ENCODE measurements at regions not wholly inside any gene's neighbourhood (a gene's known extent, or its start where the extent isn't known, plus 50 kb on each side); places are given as distances from the start of the nearest gene placed in this dataset.
"Not testable (repeated sequence)": the region's sequence is repeated elsewhere in the genome, so short reads cannot be mapped to it uniquely, and the experiment has no call there.

GRCh38 chrX:3968749-3969148, 255.3 kb upstream of the PRKX start:
- DNase-seq (ENCODE audit: low spot score) (no peak), ATAC-seq (no peak)

GRCh38 chrX:3963980-3964379, 250.5 kb upstream of the PRKX start:
- DNase-seq (ENCODE audit: low spot score) (no peak), ATAC-seq (no peak)

- ATAC-seq (peak; percentile 59), DNase-seq (ENCODE audit: low spot score) (no peak)
These were observed 249.3 kb upstream of the PRKX start for GRCh38 chrX:3962511-3963311.

GRCh38 chrX:3960952-3961351, 247.5 kb upstream of the PRKX start:
- DNase-seq (ENCODE audit: low spot score) (no peak), ATAC-seq (no peak)

GRCh38 chrX:3951859-3952258, 238.4 kb upstream of the PRKX start:
- DNase-seq (ENCODE audit: low spot score) (no peak), ATAC-seq (no peak)

- no peak for DNase-seq (ENCODE audit: low spot score)
- ATAC-seq: no peak
These were observed 236.9 kb upstream of the PRKX start for GRCh38 chrX:3950373-3950772.

- ATAC-seq (no peak), DNase-seq (ENCODE audit: low spot score) (no peak)
These were observed 230.5 kb upstream of the PRKX start for GRCh38 chrX:3943965-3944364.

- ATAC-seq: peak; percentile 87
- DNase-seq (ENCODE audit: low spot score): peak; percentile 46
These were observed 226.7 kb upstream of the PRKX start for GRCh38 chrX:3940000-3940610.

GRCh38 chrX:3938587-3938986, 225.1 kb upstream of the PRKX start:
- no peak for ATAC-seq
- no peak for DNase-seq (ENCODE audit: low spot score)

GRCh38 chrX:3935196-3935595, 221.7 kb upstream of the PRKX start:
- DNase-seq (ENCODE audit: low spot score); ATAC-seq: not testable (repeated sequence)

GRCh38 chrX:3920424-3921017, 207.1 kb upstream of the PRKX start:
- not testable (repeated sequence) for DNase-seq (ENCODE audit: low spot score)
- peak; percentile 99 for ATAC-seq

- ATAC-seq: peak; percentile 72
- not testable (repeated sequence) for DNase-seq (ENCODE audit: low spot score)
These were observed 206.4 kb upstream of the PRKX start for GRCh38 chrX:3919668-3920423.

- not testable (repeated sequence) for DNase-seq (ENCODE audit: low spot score); ATAC-seq
These were observed 201.4 kb upstream of the PRKX start for GRCh38 chrX:3914813-3915212.

GRCh38 chrX:3914059-3914458, 200.6 kb upstream of the PRKX start:
- peak; percentile 69 for ATAC-seq
- not testable (repeated sequence) for DNase-seq (ENCODE audit: low spot score)

- not testable (repeated sequence) for DNase-seq (ENCODE audit: low spot score); ATAC-seq
These were observed 197.6 kb upstream of the PRKX start for GRCh38 chrX:3911012-3911411.

- peak; percentile 62 for ATAC-seq
- not testable (repeated sequence) for DNase-seq (ENCODE audit: low spot score)
These were observed 197.2 kb upstream of the PRKX start for GRCh38 chrX:3910611-3911010.

- DNase-seq (ENCODE audit: low spot score); ATAC-seq: not testable (repeated sequence)
These were observed 192.2 kb upstream of the PRKX start for GRCh38 chrX:3905522-3906258.

- ATAC-seq; DNase-seq (ENCODE audit: low spot score): not testable (repeated sequence)
These were observed 188.8 kb upstream of the PRKX start for GRCh38 chrX:3902222-3902621.

GRCh38 chrX:3896755-3897154, 183.3 kb upstream of the PRKX start:
- DNase-seq (ENCODE audit: low spot score); ATAC-seq: not testable (repeated sequence)

GRCh38 chrX:3882553-3882920, 169.1 kb upstream of the PRKX start:
- ATAC-seq; DNase-seq (ENCODE audit: low spot score): not testable (repeated sequence)
